ENCODE measurements at regions not wholly inside any gene's neighbourhood (a gene's known extent, or its start where the extent isn't known, plus 50 kb on each side); places are given as distances from the start of the nearest gene placed in this dataset.
"Not testable (repeated sequence)": the region's sequence is repeated elsewhere in the genome, so short reads cannot be mapped to it uniquely, and the experiment has no call there.

DNA sequence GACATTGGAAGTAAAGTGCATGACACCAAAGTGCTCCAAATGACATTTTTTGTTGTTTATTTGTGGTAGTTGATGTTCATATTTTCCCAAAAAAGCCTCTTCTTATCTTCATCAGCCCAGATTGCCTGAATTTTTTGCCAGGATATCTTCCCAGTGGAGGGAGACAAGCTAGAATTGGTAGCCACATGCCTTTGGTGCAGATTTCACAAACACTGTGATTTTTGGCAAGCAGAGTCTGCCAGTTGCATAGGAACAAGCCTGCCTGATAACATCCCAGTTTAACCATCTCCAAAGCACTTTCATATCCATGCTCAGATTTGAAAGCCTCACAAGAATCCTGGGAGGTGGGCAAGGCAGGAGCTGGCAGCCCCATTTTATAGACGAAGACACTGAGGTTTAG is 102.3 kb upstream of the SYT13 start:
- no peaks in the 10 kb centered on the region for H3K36me3 ChIP-seq (replicated peaks; ENCODE audit: low read depth, low read length)
- no peaks in the 10 kb centered on the region for H3K79me2 ChIP-seq (ENCODE audit: low read length)
- no peak overlapping the region for H3K27ac ChIP-seq (ENCODE audit: low read length)
- no peak overlapping the region for H2AFZ ChIP-seq (ENCODE audit: low read depth, low read length)
- no peak overlapping the region for H3K4me2 ChIP-seq (ENCODE audit: low read length)
- no peaks in the 10 kb centered on the region for H3K9me3 ChIP-seq (ENCODE audit: insufficient read depth, low read length)
- H3K27me3 ChIP-seq (ENCODE audit: low read depth, low read length), result peaks cover 35% of the 10 kb centered on the region
- no peak overlapping the region for H3K4me3 ChIP-seq (ENCODE audit: low read length)
- H3K4me1 ChIP-seq (ENCODE audit: low read length), result no peaks in the 10 kb centered on the region
- H3K9ac ChIP-seq (ENCODE audit: low read length), result no peak overlapping the region
- no peaks in the 10 kb centered on the region for H4K20me1 ChIP-seq (ENCODE audit: insufficient read depth, low read length)
- TF ChIP-seq EZH2phosphoT487 (IDR thresholded peaks at IDR 0.05; ENCODE audit: low read depth), result no peak
- TF ChIP-seq, protein P1, sequence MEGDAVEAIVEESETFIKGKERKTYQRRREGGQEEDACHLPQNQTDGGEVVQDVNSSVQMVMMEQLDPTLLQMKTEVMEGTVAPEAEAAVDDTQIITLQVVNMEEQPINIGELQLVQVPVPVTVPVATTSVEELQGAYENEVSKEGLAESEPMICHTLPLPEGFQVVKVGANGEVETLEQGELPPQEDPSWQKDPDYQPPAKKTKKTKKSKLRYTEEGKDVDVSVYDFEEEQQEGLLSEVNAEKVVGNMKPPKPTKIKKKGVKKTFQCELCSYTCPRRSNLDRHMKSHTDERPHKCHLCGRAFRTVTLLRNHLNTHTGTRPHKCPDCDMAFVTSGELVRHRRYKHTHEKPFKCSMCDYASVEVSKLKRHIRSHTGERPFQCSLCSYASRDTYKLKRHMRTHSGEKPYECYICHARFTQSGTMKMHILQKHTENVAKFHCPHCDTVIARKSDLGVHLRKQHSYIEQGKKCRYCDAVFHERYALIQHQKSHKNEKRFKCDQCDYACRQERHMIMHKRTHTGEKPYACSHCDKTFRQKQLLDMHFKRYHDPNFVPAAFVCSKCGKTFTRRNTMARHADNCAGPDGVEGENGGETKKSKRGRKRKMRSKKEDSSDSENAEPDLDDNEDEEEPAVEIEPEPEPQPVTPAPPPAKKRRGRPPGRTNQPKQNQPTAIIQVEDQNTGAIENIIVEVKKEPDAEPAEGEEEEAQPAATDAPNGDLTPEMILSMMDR (IDR thresholded peaks at IDR 0.05; ENCODE audit: low read depth, low read length), result no peak

DNA sequence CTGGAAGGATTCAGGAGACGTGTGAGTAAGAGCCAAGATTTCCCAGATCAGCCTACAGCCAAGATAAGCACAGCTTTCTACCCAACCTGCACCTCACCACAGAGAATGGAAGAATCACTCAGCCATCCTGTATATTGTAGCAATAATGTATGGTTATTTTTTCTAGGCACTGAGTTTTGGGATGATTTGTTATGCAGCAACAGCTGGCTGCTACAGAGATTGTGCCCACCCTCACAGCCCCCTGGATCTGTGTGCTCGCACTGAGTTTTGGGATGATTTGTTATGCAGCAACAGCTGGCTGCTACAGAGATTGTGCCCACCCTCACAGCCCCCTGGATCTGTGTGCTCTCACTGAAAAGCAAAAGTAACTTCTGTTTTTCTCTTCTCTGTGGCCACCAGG is 101.7 kb upstream of the SYT13 start:
- H2AFZ ChIP-seq (ENCODE audit: low read depth, low read length); H3K9me3 ChIP-seq (ENCODE audit: insufficient read depth, low read length); H3K4me1 ChIP-seq (ENCODE audit: low read length); H3K4me3 ChIP-seq (ENCODE audit: low read length); H4K20me1 ChIP-seq (ENCODE audit: insufficient read depth, low read length); H3K4me2 ChIP-seq (ENCODE audit: low read length); H3K27ac ChIP-seq (ENCODE audit: low read length); H3K36me3 ChIP-seq (replicated peaks; ENCODE audit: low read depth, low read length); H3K9ac ChIP-seq (ENCODE audit: low read length); H3K79me2 ChIP-seq (ENCODE audit: low read length): not testable (repeated sequence)
- peaks cover 40% of the 10 kb centered on the region for H3K27me3 ChIP-seq (ENCODE audit: low read depth, low read length)

DNA sequence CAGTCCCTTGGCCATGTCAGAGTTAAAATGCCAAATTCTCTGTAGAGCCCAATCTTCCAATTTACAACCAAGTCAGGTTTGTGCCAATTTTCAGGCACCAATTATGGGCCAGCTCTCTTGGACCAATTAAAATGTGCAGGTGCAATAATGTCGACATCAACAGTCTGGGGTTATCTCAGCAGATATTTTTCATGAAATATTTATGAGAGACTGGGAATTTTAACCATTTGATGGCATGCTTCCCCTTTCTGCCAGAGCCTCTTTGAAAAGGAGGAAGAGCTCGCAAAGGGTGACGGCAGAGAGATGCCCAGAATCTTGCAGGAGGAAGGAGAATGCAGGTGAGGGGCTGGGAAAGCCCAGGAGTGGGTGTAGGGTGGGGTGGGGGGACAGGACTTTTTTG is 100.8 kb upstream of the SYT13 start:
- Histone ChIP-seq H3K4me3 (ENCODE audit: low read length) (no peak overlapping the region), H3K4me1 (ENCODE audit: low read length) (no peaks in the 10 kb centered on the region), H3K27ac (ENCODE audit: low read length) (no peak overlapping the region), H3K9ac (ENCODE audit: low read length) (no peak overlapping the region), H3K9me3 (ENCODE audit: insufficient read depth, low read length) (no peaks in the 10 kb centered on the region), H4K20me1 (ENCODE audit: insufficient read depth, low read length) (no peaks in the 10 kb centered on the region), H3K27me3 (ENCODE audit: low read depth, low read length) (peaks cover 46% of the 10 kb centered on the region), H2AFZ (ENCODE audit: low read depth, low read length) (no peak overlapping the region), H3K4me2 (ENCODE audit: low read length) (no peak overlapping the region), H3K36me3 (replicated peaks; ENCODE audit: low read depth, low read length) (no peaks in the 10 kb centered on the region), H3K79me2 (ENCODE audit: low read length) (no peaks in the 10 kb centered on the region)
- no peak for TF ChIP-seq EZH2phosphoT487 (IDR thresholded peaks at IDR 0.05; ENCODE audit: low read depth)
- TF ChIP-seq, protein P1 (IDR thresholded peaks at IDR 0.05; ENCODE audit: low read depth, low read length), result no peak

DNA sequence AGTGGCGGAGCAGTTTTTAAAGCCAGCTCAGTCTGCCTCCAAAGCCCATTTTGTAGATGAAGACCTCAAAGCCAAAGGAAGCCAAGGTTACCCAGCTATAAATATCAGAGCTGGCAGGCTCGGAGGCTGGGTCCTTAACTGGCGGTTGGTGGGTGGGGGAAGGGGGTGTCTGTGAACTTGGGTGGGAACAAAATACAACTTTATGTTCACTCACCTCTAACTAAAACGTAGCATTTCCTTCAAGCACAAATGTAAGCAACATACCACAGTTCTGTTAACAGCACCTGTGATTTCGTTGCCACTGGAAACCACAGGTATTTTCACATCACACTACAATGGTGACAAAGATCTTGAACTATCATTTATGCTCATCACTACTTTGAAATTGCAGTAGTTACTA is 99.7 kb upstream of the SYT13 start:
- Histone ChIP-seq H3K27ac (ENCODE audit: low read length) (no peak overlapping the region), H3K4me1 (ENCODE audit: low read length) (no peaks in the 10 kb centered on the region), H3K4me2 (ENCODE audit: low read length) (no peak overlapping the region), H3K36me3 (replicated peaks; ENCODE audit: low read depth, low read length) (no peaks in the 10 kb centered on the region), H2AFZ (ENCODE audit: low read depth, low read length) (no peak overlapping the region), H3K79me2 (ENCODE audit: low read length) (no peaks in the 10 kb centered on the region), H4K20me1 (ENCODE audit: insufficient read depth, low read length) (no peaks in the 10 kb centered on the region), H3K27me3 (ENCODE audit: low read depth, low read length) (peaks cover 46% of the 10 kb centered on the region), H3K9me3 (ENCODE audit: insufficient read depth, low read length) (no peaks in the 10 kb centered on the region), H3K4me3 (ENCODE audit: low read length) (no peak overlapping the region), H3K9ac (ENCODE audit: low read length) (no peak overlapping the region)
- TF ChIP-seq EZH2phosphoT487 (IDR thresholded peaks at IDR 0.05; ENCODE audit: low read depth), result no peak
- TF ChIP-seq, protein P1 (IDR thresholded peaks at IDR 0.05; ENCODE audit: low read depth, low read length), result no peak

DNA sequence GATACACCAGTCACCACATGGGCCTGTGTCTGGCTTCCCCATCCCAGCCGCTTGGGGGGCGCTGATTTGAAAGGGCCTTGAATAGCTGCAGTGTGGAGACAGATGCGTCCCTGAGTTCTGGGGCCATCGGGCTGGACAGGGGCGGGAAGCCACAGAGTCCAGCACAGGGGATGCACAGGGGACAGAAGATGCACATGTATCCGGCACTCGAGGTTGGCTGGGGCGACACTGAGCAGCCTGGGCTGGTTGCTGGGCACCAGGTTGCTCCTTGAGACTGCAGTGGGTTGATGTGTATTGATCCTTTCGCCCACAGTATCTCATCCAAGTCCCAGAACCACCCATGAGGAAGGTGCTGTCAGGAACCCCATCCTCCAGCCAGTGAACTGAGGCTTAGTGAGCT is 99.3 kb upstream of the SYT13 start:
- TF ChIP-seq, protein P1 (IDR thresholded peaks at IDR 0.05; ENCODE audit: low read depth, low read length), result no peak
- TF ChIP-seq EZH2phosphoT487 (IDR thresholded peaks at IDR 0.05; ENCODE audit: low read depth), result no peak
- no peak overlapping the region for H3K27ac ChIP-seq (ENCODE audit: low read length)
- peaks cover 46% of the 10 kb centered on the region for H3K27me3 ChIP-seq (ENCODE audit: low read depth, low read length)
- no peaks in the 10 kb centered on the region for H3K9me3 ChIP-seq (ENCODE audit: insufficient read depth, low read length)
- no peak overlapping the region for H2AFZ ChIP-seq (ENCODE audit: low read depth, low read length)
- no peaks in the 10 kb centered on the region for H4K20me1 ChIP-seq (ENCODE audit: insufficient read depth, low read length)
- H3K9ac ChIP-seq (ENCODE audit: low read length), result no peak overlapping the region
- H3K79me2 ChIP-seq (ENCODE audit: low read length), result no peaks in the 10 kb centered on the region
- no peak overlapping the region for H3K4me3 ChIP-seq (ENCODE audit: low read length)
- no peaks in the 10 kb centered on the region for H3K36me3 ChIP-seq (replicated peaks; ENCODE audit: low read depth, low read length)
- no peak overlapping the region for H3K4me2 ChIP-seq (ENCODE audit: low read length)
- no peaks in the 10 kb centered on the region for H3K4me1 ChIP-seq (ENCODE audit: low read length)

All from OCI-LY3 (cell line).